ENCODE measurements at regions not wholly inside any gene's neighbourhood (a gene's known extent, or its start where the extent isn't known, plus 50 kb on each side); places are given as distances from the start of the nearest gene placed in this dataset.
"Not testable (repeated sequence)": the region's sequence is repeated elsewhere in the genome, so short reads cannot be mapped to it uniquely, and the experiment has no call there.

DNA sequence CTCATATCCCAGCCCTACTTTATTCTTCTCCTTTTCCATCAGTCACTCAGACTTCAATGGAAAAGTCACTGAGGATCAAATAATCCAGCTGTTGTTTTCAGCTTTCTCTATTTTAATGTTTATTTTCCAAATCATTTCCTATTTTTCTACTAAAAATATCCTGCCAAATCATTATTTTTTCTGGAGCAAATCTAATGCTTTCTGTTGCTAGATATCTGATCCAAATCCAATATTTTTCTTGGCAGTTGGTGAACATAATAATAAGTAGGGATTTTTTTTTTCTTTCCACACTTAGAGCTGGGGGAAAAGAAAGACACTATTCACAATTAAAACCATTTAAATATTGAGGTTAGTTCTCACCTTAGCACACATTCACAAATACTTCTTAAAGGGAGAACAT lies 656.1 kb downstream of the DACH1 start:
- no peak overlapping the region for H3K4me2 ChIP-seq (ENCODE audit: insufficient read depth, low read length)
- no peaks in the 10 kb centered on the region for H3K36me3 ChIP-seq (ENCODE audit: control insufficient read depth in 2 of 2, extremely low read depth in 1 of 2, insufficient read depth in 2 of 2, low read length in 2 of 2)
- BruUV-seq (replicated peaks) = no TSS peak
- no peak overlapping the region for H3K4me3 ChIP-seq (replicated peaks in 1 of 3; ENCODE audit: insufficient read depth in 1 of 3, low read depth in 1 of 3, low read length in 3 of 3)
- H3K4me1 ChIP-seq (ENCODE audit: control insufficient read depth, extremely low read depth, insufficient read depth, low read length) = no peaks in the 10 kb centered on the region
- intact Hi-C loops (cut with micrococcal nuclease) (loop anchor here (5.0 to 10.0 kb wide), 2 partner anchors 249 to 486 kb away; no protein-coding TSS in a partner anchor), dilution Hi-C loops (cut with MboI; ENCODE audit: extremely low pct_ligation_motif_present, low sequenced_read_pairs) (no loop called here)
- no peaks in the 10 kb centered on the region for H3K9me1 ChIP-seq (replicated peaks; ENCODE audit: control insufficient read depth, extremely low read depth, insufficient read depth, low read length)
- no peak for TF ChIP-seq JUN (IDR thresholded peaks at IDR 0.05; ENCODE audit: borderline replicate concordance, insufficient read depth, insufficient read length, low read depth)
- FAIRE-seq = no peak
- no peaks in the 10 kb centered on the region for H3K9me3 ChIP-seq (replicated peaks; ENCODE audit: control insufficient read depth, insufficient read depth, low read length)
- H3K27me3 ChIP-seq (ENCODE audit: control insufficient read depth in 2 of 2, insufficient read depth in 2 of 2, low read length in 2 of 2) = no peaks in the 10 kb centered on the region
- no peak overlapping the region for H2AFZ ChIP-seq (ENCODE audit: low read depth, low read length)
- no peaks in the 10 kb centered on the region for H4K20me1 ChIP-seq (replicated peaks; ENCODE audit: control insufficient read depth, extremely low read depth, insufficient read depth, low read length)
- H3K79me2 ChIP-seq (ENCODE audit: control insufficient read depth, insufficient read depth, low read length) = no peaks in the 10 kb centered on the region
- ChIA-PET POLR2A (no interaction called here), CTCF (no interaction called here)
- peak; percentile 82 for DNase-seq (ENCODE audit: low read depth, low spot score)
- no peak overlapping the region for H3K9ac ChIP-seq (replicated peaks; ENCODE audit: extremely low read depth, insufficient read depth, low read length)
- no peak overlapping the region for H3K27ac ChIP-seq (ENCODE audit: insufficient read depth, low read depth, low read length)

DNA sequence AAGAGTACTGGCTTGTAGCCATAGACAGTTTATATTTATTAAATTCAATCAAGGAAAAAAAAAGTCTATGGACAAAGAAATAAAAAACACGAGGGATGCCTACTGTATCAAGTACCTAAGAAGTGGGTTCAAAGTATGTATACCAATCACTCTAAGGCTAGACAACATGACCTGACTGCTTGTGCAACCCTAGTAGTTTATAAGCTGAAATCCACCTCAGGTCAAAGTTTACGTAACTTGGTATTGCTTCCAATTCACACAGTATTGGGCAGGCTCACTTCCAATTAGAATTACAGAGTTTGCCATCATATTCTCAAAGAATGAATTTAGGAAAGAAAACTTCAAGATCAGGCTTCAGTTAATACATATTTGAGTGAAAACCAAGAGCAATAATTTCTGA lies 657.8 kb downstream of the DACH1 start:
- TF ChIP-seq POLR2A (IDR thresholded peaks at IDR 0.05; ENCODE audit: low read depth, low read length) = no peak
- no peak for TF ChIP-seq JUN (IDR thresholded peaks at IDR 0.05; ENCODE audit: borderline replicate concordance, insufficient read depth, insufficient read length, low read depth)
- no peak for TF ChIP-seq POLR2AphosphoS5 (IDR thresholded peaks at IDR 0.05; ENCODE audit: insufficient read depth, low read depth, low read length)
- no peak for TF ChIP-seq EZH2 (IDR thresholded peaks at IDR 0.05; ENCODE audit: borderline replicate concordance, low read depth, low read length, severe bottlenecking)
- TF ChIP-seq FOS (IDR thresholded peaks at IDR 0.05; ENCODE audit: borderline replicate concordance, insufficient read depth, low read length) = no peak
- TF ChIP-seq MYC (IDR thresholded peaks at IDR 0.05; ENCODE audit: low read depth, low read length) = no peak
- TF ChIP-seq GATA2 (IDR thresholded peaks at IDR 0.05; ENCODE audit: insufficient read depth, insufficient read length, low read depth, low read length) = no peak
- TF ChIP-seq CTCF (IDR thresholded peaks at IDR 0.05; ENCODE audit: extremely low read depth in 1 of 2, insufficient read depth in 1 of 2, low read depth in 1 of 2, low read length in 2 of 2) = no peak
- TF ChIP-seq MAX (IDR thresholded peaks at IDR 0.05; ENCODE audit: insufficient read depth, insufficient read length) = no peak
- CTCF ChIA-PET = no interaction called here
- Histone ChIP-seq H2AFZ (ENCODE audit: low read depth, low read length) (no peak overlapping the region), H3K79me2 (ENCODE audit: control insufficient read depth, insufficient read depth, low read length) (no peaks in the 10 kb centered on the region), H3K4me1 (ENCODE audit: control insufficient read depth, extremely low read depth, insufficient read depth, low read length) (no peaks in the 10 kb centered on the region), H3K9ac (replicated peaks; ENCODE audit: extremely low read depth, insufficient read depth, low read length) (no peak overlapping the region), H3K9me1 (replicated peaks; ENCODE audit: control insufficient read depth, extremely low read depth, insufficient read depth, low read length) (no peaks in the 10 kb centered on the region), H3K27me3 (ENCODE audit: control insufficient read depth in 2 of 2, insufficient read depth in 2 of 2, low read length in 2 of 2) (no peaks in the 10 kb centered on the region), H4K20me1 (replicated peaks; ENCODE audit: control insufficient read depth, extremely low read depth, insufficient read depth, low read length) (no peaks in the 10 kb centered on the region), H3K9me3 (replicated peaks; ENCODE audit: control insufficient read depth, insufficient read depth, low read length) (no peaks in the 10 kb centered on the region), H3K4me2 (ENCODE audit: insufficient read depth, low read length) (no peak overlapping the region), H3K27ac (ENCODE audit: insufficient read depth, low read depth, low read length) (no peak overlapping the region), H3K36me3 (ENCODE audit: control insufficient read depth in 2 of 2, extremely low read depth in 1 of 2, insufficient read depth in 2 of 2, low read length in 2 of 2) (no peaks in the 10 kb centered on the region), H3K4me3 (replicated peaks in 1 of 3; ENCODE audit: insufficient read depth in 1 of 3, low read depth in 1 of 3, low read length in 3 of 3) (no peak overlapping the region)
- intact Hi-C loops (cut with micrococcal nuclease) = no loop called here
- FAIRE-seq (no peak), DNase-seq (ENCODE audit: low read depth, low spot score) (no peak)
- dilution Hi-C loops (cut with MboI; ENCODE audit: extremely low pct_ligation_motif_present, low sequenced_read_pairs) = no loop called here
- BruUV-seq (replicated peaks) = no TSS peak
- POLR2A ChIA-PET = no interaction called here

DNA sequence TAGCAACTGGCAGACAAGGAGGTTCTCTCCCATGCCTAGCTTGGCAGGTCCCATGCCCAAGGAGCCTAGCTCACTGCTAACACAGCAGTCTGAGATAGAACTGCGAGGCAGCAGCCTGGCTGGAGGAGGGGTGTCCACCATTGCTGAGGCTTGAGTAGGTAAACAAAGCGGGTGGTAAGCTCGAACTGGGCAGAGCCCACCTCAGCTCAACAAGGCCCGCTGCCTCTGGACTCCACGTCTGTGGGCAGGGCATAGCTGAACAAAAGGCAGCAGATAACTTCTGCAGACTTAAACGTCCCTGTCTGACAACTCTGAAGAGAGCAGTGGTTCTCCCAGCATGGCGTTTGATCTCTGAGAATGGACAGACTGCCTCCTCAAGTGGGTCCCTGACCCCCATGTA lies 682.4 kb downstream of the DACH1 start:
- intact Hi-C loops (cut with micrococcal nuclease) = not testable (repeated sequence)

More for the DNA sequence above, 682.4 kb downstream of the DACH1 start:
- H2AFZ ChIP-seq (ENCODE audit: low read depth, low read length); CTCF ChIA-PET; dilution Hi-C loops (cut with MboI; ENCODE audit: extremely low pct_ligation_motif_present, low sequenced_read_pairs); BruUV-seq (replicated peaks); H3K9me1 ChIP-seq (replicated peaks; ENCODE audit: control insufficient read depth, extremely low read depth, insufficient read depth, low read length); H3K4me2 ChIP-seq (ENCODE audit: insufficient read depth, low read length); DNase-seq (ENCODE audit: low read depth, low spot score); H3K27me3 ChIP-seq (ENCODE audit: control insufficient read depth in 2 of 2, insufficient read depth in 2 of 2, low read length in 2 of 2); H3K4me1 ChIP-seq (ENCODE audit: control insufficient read depth, extremely low read depth, insufficient read depth, low read length); POLR2A ChIA-PET; H3K27ac ChIP-seq (ENCODE audit: insufficient read depth, low read depth, low read length); H3K9me3 ChIP-seq (replicated peaks; ENCODE audit: control insufficient read depth, insufficient read depth, low read length); H3K4me3 ChIP-seq (replicated peaks in 1 of 3; ENCODE audit: insufficient read depth in 1 of 3, low read depth in 1 of 3, low read length in 3 of 3); H3K36me3 ChIP-seq (ENCODE audit: control insufficient read depth in 2 of 2, extremely low read depth in 1 of 2, insufficient read depth in 2 of 2, low read length in 2 of 2); FAIRE-seq; H3K79me2 ChIP-seq (ENCODE audit: control insufficient read depth, insufficient read depth, low read length); H3K9ac ChIP-seq (replicated peaks; ENCODE audit: extremely low read depth, insufficient read depth, low read length); H4K20me1 ChIP-seq (replicated peaks; ENCODE audit: control insufficient read depth, extremely low read depth, insufficient read depth, low read length): not testable (repeated sequence)
